ENCODE measurements at regions not wholly inside any gene's neighbourhood (a gene's known extent, or its start where the extent isn't known, plus 50 kb on each side); places are given as distances from the start of the nearest gene placed in this dataset.

- peaks cover 2% of the 10 kb centered on the region for H3K9me3 ChIP-seq (ENCODE audit: control insufficient read depth, low read depth, low read length)
- H4K20me1 ChIP-seq (ENCODE audit: control insufficient read depth, extremely low read depth, insufficient read depth, low read length): no peaks in the 10 kb centered on the region
- no peak for DNase-seq (ENCODE audit: low read depth, low spot score)
- H2AFZ ChIP-seq (ENCODE audit: control insufficient read depth, low read length): no peak overlapping the region
- TF ChIP-seq EZH2 (IDR thresholded peaks at IDR 0.05; ENCODE audit: low read length) (no peak), CTCF (optimal IDR thresholded peaks at IDR 0.05 in 1 of 3, IDR thresholded peaks at IDR 0.05 in 1 of 3, conservative IDR thresholded peaks at IDR 0.05 in 1 of 3; ENCODE audit: extremely low read depth in 1 of 3, insufficient read depth in 2 of 3, low read length in 3 of 3) (no peak)
- H3K36me3 ChIP-seq (ENCODE audit: control insufficient read depth in 2 of 2, extremely low read depth in 1 of 2, insufficient read depth in 2 of 2, low read length in 2 of 2): no peaks in the 10 kb centered on the region
- dilution Hi-C loops (cut with MboI; ENCODE audit: extremely low pct_ligation_motif_present, low sequenced_read_pairs): no loop called here
- H3K79me2 ChIP-seq (ENCODE audit: control insufficient read depth, insufficient read depth, low read length): no peaks in the 10 kb centered on the region
- H3K9me1 ChIP-seq (ENCODE audit: control insufficient read depth, extremely low read depth, insufficient read depth, low read length): no peaks in the 10 kb centered on the region
- H3K4me1 ChIP-seq (ENCODE audit: control insufficient read depth, extremely low read depth, insufficient read depth, low read length): no peaks in the 10 kb centered on the region
- H3K27me3 ChIP-seq (ENCODE audit: control insufficient read depth, extremely low read depth, insufficient read depth, low read length): peaks cover 9% of the 10 kb centered on the region
- no peak overlapping the region for H3K4me2 ChIP-seq (ENCODE audit: control insufficient read depth, extremely low read depth, insufficient read depth, low read depth, low read length)
- H3K9ac ChIP-seq (ENCODE audit: control insufficient read depth, extremely low read depth, insufficient read depth, low read length): no peak overlapping the region
- no peak overlapping the region for H3K4me3 ChIP-seq (ENCODE audit: control insufficient read depth in 2 of 3, extremely low read depth in 1 of 3, insufficient read depth in 2 of 3, low read depth in 1 of 3, low read length in 3 of 3)
- no peak overlapping the region for H3K27ac ChIP-seq (ENCODE audit: control insufficient read depth, insufficient read depth, low read length)
- no peak for FAIRE-seq
Observed at GRCh38 chr7:441684-442421, 77.8 kb downstream of the PDGFA start.

GRCh38 chr7:442457-442856, 77.2 kb downstream of the PDGFA start:
- no peak for TF ChIP-seq CTCF (optimal IDR thresholded peaks at IDR 0.05 in 1 of 3, IDR thresholded peaks at IDR 0.05 in 1 of 3, conservative IDR thresholded peaks at IDR 0.05 in 1 of 3; ENCODE audit: extremely low read depth in 1 of 3, insufficient read depth in 2 of 3, low read length in 3 of 3)
- TF ChIP-seq EZH2 (IDR thresholded peaks at IDR 0.05; ENCODE audit: low read length): no peak
- H3K36me3 ChIP-seq (ENCODE audit: control insufficient read depth in 2 of 2, extremely low read depth in 1 of 2, insufficient read depth in 2 of 2, low read length in 2 of 2): no peaks in the 10 kb centered on the region
- H4K20me1 ChIP-seq (ENCODE audit: control insufficient read depth, extremely low read depth, insufficient read depth, low read length): no peaks in the 10 kb centered on the region
- no peaks in the 10 kb centered on the region for H3K79me2 ChIP-seq (ENCODE audit: control insufficient read depth, insufficient read depth, low read length)
- H3K27ac ChIP-seq (ENCODE audit: control insufficient read depth, insufficient read depth, low read length): no peak overlapping the region
- dilution Hi-C loops (cut with MboI; ENCODE audit: extremely low pct_ligation_motif_present, low sequenced_read_pairs): no loop called here
- no peak overlapping the region for H2AFZ ChIP-seq (ENCODE audit: control insufficient read depth, low read length)
- DNase-seq (ENCODE audit: low read depth, low spot score) (no peak), FAIRE-seq (no peak)
- peaks cover 9% of the 10 kb centered on the region for H3K27me3 ChIP-seq (ENCODE audit: control insufficient read depth, extremely low read depth, insufficient read depth, low read length)
- no peaks in the 10 kb centered on the region for H3K9me1 ChIP-seq (ENCODE audit: control insufficient read depth, extremely low read depth, insufficient read depth, low read length)
- H3K4me2 ChIP-seq (ENCODE audit: control insufficient read depth, extremely low read depth, insufficient read depth, low read depth, low read length): no peak overlapping the region
- no peak overlapping the region for H3K4me3 ChIP-seq (ENCODE audit: control insufficient read depth in 2 of 3, extremely low read depth in 1 of 3, insufficient read depth in 2 of 3, low read depth in 1 of 3, low read length in 3 of 3)
- H3K9me3 ChIP-seq (ENCODE audit: control insufficient read depth, low read depth, low read length): peaks cover 2% of the 10 kb centered on the region
- no peaks in the 10 kb centered on the region for H3K4me1 ChIP-seq (ENCODE audit: control insufficient read depth, extremely low read depth, insufficient read depth, low read length)
- H3K9ac ChIP-seq (ENCODE audit: control insufficient read depth, extremely low read depth, insufficient read depth, low read length): no peak overlapping the region

All from keratinocyte (primary cell).